M059J (cell line): ENCODE measurements at regions not wholly inside any gene's neighbourhood (a gene's known extent, or its start where the extent isn't known, plus 50 kb on each side); places are given as distances from the start of the nearest gene placed in this dataset.
"Not testable (repeated sequence)": the region's sequence is repeated elsewhere in the genome, so short reads cannot be mapped to it uniquely, and the experiment has no call there.

Experiments used
- DNase-seq: peaks from one replicate; pipeline ENCODE4 v3.0.0-alpha.2; 2012; ENCODE audit warnings: low read depth

- DNase-seq: not testable (repeated sequence)
These were observed 296.6 kb upstream of the NBPF12 start for GRCh38 chr1:146641534-146641933.

- not testable (repeated sequence) for DNase-seq
These were observed 297.5 kb upstream of the NBPF12 start for GRCh38 chr1:146640671-146641070.

GRCh38 chr1:146630302-146630701, 307.8 kb upstream of the NBPF12 start:
- not testable (repeated sequence) for DNase-seq

- DNase-seq: not testable (repeated sequence)
These were observed 319.5 kb upstream of the NBPF12 start for GRCh38 chr1:146618582-146618981.

GRCh38 chr1:146604681-146605080, 333.4 kb upstream of the NBPF12 start:
- not testable (repeated sequence) for DNase-seq

GRCh38 chr1:146600720-146601307, 337.3 kb upstream of the NBPF12 start:
- DNase-seq: not testable (repeated sequence)

- not testable (repeated sequence) for DNase-seq
These were observed 338.2 kb upstream of the NBPF12 start for GRCh38 chr1:146599906-146600305.

GRCh38 chr1:146581229-146581628, 352.4 kb upstream of the NOTCH2NLA start:
- DNase-seq: not testable (repeated sequence)

GRCh38 chr1:146567541-146567940, 338.7 kb upstream of the NOTCH2NLA start:
- not testable (repeated sequence) for DNase-seq

GRCh38 chr1:146558032-146558431, 329.2 kb upstream of the NOTCH2NLA start:
- not testable (repeated sequence) for DNase-seq

- DNase-seq: not testable (repeated sequence)
These were observed 327.6 kb upstream of the NOTCH2NLA start for GRCh38 chr1:146556405-146556804.

GRCh38 chr1:146552414-146552813, 323.6 kb upstream of the NOTCH2NLA start:
- not testable (repeated sequence) for DNase-seq

GRCh38 chr1:146548684-146549083, 319.9 kb upstream of the NOTCH2NLA start:
- not testable (repeated sequence) for DNase-seq

GRCh38 chr1:146546189-146546588, 317.4 kb upstream of the NOTCH2NLA start:
- not testable (repeated sequence) for DNase-seq

- DNase-seq: not testable (repeated sequence)
These were observed 309.1 kb upstream of the NOTCH2NLA start for GRCh38 chr1:146537775-146538373.

GRCh38 chr1:146536028-146536427, 307.2 kb upstream of the NOTCH2NLA start:
- DNase-seq: not testable (repeated sequence)

- DNase-seq: not testable (repeated sequence)
These were observed 306.8 kb upstream of the NOTCH2NLA start for GRCh38 chr1:146535575-146535974.

- not testable (repeated sequence) for DNase-seq
These were observed 302.1 kb upstream of the NOTCH2NLA start for GRCh38 chr1:146530958-146531357.

GRCh38 chr1:146522812-146523211, 294.0 kb upstream of the NOTCH2NLA start:
- DNase-seq: not testable (repeated sequence)

GRCh38 chr1:146522345-146522744, 293.5 kb upstream of the NOTCH2NLA start:
- DNase-seq: not testable (repeated sequence)

- not testable (repeated sequence) for DNase-seq
These were observed 293.0 kb upstream of the NOTCH2NLA start for GRCh38 chr1:146521804-146522203.

- not testable (repeated sequence) for DNase-seq
These were observed 284.9 kb upstream of the NOTCH2NLA start for GRCh38 chr1:146513754-146514153.

GRCh38 chr1:146511047-146511777, 282.4 kb upstream of the NOTCH2NLA start:
- not testable (repeated sequence) for DNase-seq
